GM18951 (cell line): ENCODE measurements at regions not wholly inside any gene's neighbourhood (a gene's known extent, or its start where the extent isn't known, plus 50 kb on each side); places are given as distances from the start of the nearest gene placed in this dataset.

ENCODE experiments used
- POLR2A ChIP-seq: IDR thresholded peaks from 4 replicates; pipeline ENCODE4 v1.6.1; 2011; ENCODE audit warnings: mild to moderate bottlenecking; ENCODE audit not compliant: insufficient read length, insufficient read depth; ENCODE audit errors: extremely low read depth
- in situ Hi-C: fragments of 300-500 bp; cut with MboI; formaldehyde crosslinking; loops from one replicate; pipeline ENCODE4 v1.12.0; 2022; ENCODE audit warnings: low sequenced_read_pairs, mixed read lengths, inconsistent platforms; ENCODE audit not compliant: unreplicated experiment

- in situ Hi-C loops: no loop called here
- TF ChIP-seq POLR2A: no peak
These were observed 113.8 kb upstream of the ADGRL3 start for GRCh38 chr4:61086357-61086756.

GRCh38 chr4:61086979-61087378 lies 113.1 kb upstream of the ADGRL3 start:
- in situ Hi-C loops: no loop called here
- TF ChIP-seq POLR2A: no peak

GRCh38 chr4:61094854-61095598 lies 105.1 kb upstream of the ADGRL3 start:
- TF ChIP-seq POLR2A: no peak
- in situ Hi-C loops: no loop called here

GRCh38 chr4:61128682-61129081 lies 71.4 kb upstream of the ADGRL3 start:
- TF ChIP-seq POLR2A: no peak
- in situ Hi-C loops: no loop called here

GRCh38 chr4:61129971-61130370 lies 70.2 kb upstream of the ADGRL3 start:
- in situ Hi-C loops: no loop called here
- no peak for TF ChIP-seq POLR2A

- TF ChIP-seq POLR2A: no peak
- in situ Hi-C loops: no loop called here
These were observed 56.7 kb upstream of the ADGRL3 start for GRCh38 chr4:61143461-61143860.

GRCh38 chr4:61149278-61149677 lies 50.8 kb upstream of the ADGRL3 start:
- in situ Hi-C loops: no loop called here
- TF ChIP-seq POLR2A: no peak
